ENCODE measurements at regions not wholly inside any gene's neighbourhood (a gene's known extent, or its start where the extent isn't known, plus 50 kb on each side); places are given as distances from the start of the nearest gene placed in this dataset.
"Not testable (repeated sequence)": the region's sequence is repeated elsewhere in the genome, so short reads cannot be mapped to it uniquely, and the experiment has no call there.

DNA sequence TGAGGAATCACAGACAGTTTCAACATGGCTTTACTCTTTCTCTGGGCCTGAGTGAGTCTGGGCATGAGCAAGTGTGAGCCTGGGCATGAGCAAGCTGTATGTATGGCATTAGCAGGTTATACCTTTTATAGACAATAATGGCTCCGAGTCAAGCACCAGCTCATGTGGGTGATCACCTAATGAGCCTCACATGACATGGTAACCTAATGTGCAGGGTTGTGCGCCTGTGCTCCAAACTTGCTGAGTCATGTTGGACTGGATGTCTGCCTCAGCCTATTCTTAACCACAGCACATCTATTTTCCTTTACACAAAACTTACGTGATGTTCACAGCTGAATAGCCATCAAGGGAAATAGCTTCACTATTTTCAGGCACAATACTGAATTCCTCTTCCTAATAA is 236.2 kb upstream of the NRIP1 start:
- in situ Hi-C loops (cut with HindIII; ENCODE audit: low sequenced_read_pairs), result no loop called here

DNA sequence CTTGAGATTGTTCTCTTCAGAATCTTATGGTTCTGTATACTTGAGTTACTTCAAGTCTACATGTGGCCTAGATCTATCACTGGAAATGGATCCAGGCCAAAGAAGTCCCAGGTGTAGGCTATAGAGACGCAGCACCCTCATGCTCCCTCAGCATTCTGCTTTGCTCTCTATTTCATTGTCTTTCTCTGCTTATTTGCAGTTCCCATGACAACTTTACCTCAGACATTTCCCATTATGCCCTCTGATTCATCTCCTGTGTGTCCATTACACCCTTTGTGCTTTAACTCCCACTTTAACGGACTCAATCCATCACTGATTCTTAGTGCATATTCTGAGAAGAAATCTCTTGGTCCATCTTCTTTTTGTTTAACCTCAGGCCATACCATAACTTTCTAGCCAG is 236.9 kb upstream of the NRIP1 start:
- in situ Hi-C loops (cut with HindIII; ENCODE audit: low sequenced_read_pairs), result no loop called here

DNA sequence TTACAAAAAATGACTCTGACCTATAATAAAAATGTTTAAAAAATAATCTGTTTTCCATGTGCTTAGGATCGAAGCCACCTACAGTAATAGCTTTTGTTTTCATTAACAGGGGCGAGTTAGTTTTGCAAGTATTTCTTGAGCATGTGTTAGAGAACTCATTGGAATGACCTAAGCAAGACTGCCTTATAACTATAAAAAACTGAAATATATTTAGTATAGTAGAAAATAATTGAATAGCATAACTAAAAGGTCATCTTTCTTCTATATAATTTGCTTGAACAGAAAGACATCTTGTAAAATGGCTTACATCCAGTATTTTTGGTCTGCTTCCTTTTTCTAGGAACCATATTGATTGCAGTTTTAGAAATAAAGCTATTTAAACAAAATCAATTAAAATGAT is 241.5 kb upstream of the NRIP1 start:
- in situ Hi-C loops (cut with HindIII; ENCODE audit: low sequenced_read_pairs), result no loop called here

DNA sequence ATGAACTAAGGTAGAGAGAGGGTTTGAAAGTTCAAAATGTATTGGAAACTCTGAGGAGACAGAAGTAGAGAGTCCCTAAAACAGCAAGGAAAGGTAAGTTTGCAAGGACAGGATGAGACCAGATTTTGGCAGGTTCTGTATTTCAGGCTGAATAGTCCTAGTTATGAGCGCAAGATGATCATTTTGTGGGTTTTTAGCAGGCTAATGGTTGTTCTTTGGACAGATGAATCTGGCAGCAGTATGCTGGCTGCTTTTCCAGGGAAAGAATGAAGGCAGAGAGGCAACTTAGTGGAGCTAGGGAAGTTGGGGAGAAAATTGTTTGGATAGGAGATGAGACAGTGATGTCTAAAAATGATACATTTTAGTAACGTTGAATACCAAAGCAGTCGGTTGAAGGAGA is 243.5 kb upstream of the NRIP1 start:
- in situ Hi-C loops (cut with HindIII; ENCODE audit: low sequenced_read_pairs), result no loop called here

DNA sequence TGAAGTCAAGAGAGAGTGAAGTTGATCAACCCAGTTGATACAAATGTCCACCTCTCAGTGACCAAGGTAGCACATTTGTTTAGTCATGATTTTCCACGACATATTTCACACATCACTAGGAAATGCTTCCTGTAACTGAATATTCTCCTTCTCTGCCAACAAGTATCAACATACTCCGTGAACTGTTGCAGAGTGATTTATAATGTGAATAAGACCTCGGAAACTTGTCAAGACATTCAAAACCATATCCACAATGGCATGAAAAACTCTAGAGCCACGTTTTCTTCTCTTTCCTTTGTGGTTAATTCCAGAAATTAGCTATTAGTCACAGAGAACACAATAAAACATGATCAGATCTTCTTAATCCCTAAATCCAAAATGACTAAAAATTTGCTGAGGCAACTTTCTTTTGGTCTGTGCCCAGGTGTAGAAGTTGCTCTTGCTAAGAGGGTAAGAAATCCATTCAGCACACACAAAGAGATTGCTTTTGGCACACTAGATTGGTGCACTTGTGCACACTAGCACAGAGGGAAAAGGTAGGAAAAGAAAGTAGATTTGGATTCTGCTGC is 244.3 kb upstream of the NRIP1 start:
- in situ Hi-C loops (cut with HindIII; ENCODE audit: low sequenced_read_pairs), result no loop called here

DNA sequence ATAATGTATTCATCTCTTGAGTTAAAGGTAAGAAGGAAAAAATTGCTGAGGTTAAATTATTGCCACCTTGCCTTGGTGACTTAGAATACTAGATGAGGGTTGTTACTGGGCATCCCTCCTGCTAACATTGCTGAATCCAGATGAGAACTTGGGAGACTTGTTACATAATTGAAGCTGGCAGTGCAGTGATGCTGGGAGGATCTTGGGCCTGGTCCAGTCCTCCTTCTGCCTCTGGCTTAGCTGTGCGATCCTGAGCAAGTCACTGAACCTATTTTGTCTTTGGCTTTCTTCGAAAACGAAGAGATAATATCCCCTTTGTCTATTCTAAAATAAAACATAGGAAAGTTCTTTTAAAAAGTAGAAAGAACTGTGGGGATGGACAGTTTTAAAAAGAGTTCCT is 244.9 kb upstream of the NRIP1 start:
- in situ Hi-C loops (cut with HindIII; ENCODE audit: low sequenced_read_pairs), result no loop called here

DNA sequence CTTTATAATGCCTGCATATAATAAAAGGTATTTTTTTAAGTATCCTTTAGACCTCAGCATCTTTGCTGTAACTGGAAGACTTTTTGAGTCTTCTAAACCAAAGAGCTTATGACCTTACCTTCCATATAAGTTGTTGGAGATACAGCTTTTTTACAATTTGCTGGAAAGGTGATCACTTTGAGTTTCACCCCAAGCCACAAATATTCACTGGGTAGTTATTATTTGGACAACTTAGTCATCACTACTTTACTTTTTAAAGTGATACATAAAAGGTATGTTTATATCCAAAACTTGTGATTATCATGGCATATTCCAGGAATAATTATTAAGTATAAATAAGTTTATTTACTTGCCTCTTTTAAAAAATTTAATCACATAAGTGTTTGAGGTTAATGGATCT is 246.7 kb upstream of the NRIP1 start:
- in situ Hi-C loops (cut with HindIII; ENCODE audit: low sequenced_read_pairs), result no loop called here

DNA sequence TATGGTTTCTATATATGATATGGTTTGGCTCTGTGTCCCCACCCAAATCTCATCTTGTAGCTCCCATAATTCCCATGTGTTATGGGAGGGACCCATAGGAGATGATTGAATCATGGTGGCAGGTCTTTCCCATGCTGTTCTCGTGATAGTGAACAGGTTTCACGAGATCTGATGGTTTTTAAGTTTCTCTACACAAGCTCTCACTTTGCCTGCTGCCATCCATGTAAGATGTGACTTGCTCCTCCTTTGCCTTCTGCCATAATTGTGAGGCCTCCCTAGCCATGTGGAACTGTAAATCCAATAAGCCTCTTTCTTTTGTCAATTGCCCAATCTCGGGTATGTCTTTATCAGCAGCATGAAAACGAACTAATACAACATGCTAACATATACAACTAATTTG is 252.2 kb upstream of the NRIP1 start:
- in situ Hi-C loops (cut with HindIII; ENCODE audit: low sequenced_read_pairs), result not testable (repeated sequence)

DNA sequence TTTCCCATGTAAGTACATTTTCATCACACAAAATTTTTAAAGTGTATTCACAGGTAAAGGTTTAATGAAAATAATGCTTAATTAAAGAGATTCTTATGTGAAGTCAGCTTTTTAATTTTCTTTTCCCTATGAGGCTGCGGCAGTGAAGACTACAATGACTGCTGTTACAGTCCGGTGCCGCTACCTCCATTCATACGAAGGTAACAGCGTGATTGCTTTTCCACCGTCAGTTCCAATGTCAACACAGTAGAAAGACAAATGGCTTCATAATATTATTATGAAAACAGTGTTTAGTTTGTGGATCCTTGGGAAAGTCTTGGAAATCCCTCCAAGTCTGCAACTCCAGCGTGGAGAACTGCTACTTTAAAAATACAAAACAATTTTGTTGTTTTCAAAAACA is 254.9 kb upstream of the NRIP1 start:
- in situ Hi-C loops (cut with HindIII; ENCODE audit: low sequenced_read_pairs), result no loop called here

DNA sequence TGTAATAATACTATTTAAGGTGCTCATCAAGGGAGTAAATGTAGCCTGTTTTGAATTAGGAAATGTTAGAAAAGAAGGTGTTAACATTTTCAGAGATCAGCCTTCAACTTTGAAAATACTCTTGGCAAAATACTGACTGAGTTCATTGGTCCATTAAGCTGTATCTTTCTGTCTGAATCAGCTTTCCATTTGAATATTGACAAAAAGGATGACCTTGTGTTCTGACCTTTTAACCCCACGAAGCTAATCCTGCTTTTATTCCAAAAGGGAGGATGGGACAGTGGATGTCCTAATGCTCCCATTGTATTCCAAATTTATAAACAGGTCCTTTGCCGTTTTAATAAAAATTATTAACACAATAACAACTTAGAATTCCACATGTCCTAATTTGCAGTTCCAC is 259.7 kb upstream of the NRIP1 start:
- in situ Hi-C loops (cut with HindIII; ENCODE audit: low sequenced_read_pairs), result no loop called here

DNA sequence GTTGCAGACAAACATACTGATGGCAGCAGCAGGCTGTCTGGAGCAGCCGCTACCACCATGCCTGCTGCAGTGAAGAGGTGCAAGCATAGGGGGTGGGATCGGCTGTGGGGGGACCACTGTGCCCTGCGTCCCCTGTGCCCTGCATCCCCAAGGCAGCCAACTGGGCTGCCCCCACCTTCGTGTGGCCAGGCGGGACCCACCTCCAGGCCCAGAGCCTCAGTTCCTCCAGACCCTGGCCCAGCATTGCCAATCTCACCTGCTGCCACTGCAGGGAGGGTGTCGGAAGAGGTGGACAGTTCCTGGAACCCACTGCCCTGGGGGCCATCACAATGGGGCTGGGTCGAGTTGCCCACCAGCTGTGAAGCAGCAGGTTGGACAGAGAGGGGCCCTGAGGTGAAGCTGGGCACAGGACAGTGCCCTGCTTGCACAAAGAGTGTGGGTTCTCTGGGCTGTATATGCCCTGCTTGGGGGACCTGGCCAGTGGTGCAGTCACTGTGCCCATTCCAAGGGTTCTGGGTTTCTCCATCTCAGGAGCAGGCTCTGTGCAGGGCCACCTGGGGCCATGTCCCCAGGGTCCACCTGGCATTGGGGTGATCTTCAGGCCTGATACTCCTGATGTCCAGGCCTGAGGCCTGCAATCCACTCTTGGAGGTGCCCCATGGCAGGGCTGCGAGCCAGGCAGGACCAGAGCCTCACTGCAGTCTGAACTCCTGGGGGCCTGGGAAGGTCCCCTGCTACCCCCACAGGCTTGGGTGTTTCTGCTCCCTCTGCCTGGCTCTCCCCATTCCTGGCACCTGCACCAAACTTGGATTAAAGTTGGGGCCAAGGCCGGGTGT is 261.4 kb upstream of the NRIP1 start:
- in situ Hi-C loops (cut with HindIII; ENCODE audit: low sequenced_read_pairs), result no loop called here

DNA sequence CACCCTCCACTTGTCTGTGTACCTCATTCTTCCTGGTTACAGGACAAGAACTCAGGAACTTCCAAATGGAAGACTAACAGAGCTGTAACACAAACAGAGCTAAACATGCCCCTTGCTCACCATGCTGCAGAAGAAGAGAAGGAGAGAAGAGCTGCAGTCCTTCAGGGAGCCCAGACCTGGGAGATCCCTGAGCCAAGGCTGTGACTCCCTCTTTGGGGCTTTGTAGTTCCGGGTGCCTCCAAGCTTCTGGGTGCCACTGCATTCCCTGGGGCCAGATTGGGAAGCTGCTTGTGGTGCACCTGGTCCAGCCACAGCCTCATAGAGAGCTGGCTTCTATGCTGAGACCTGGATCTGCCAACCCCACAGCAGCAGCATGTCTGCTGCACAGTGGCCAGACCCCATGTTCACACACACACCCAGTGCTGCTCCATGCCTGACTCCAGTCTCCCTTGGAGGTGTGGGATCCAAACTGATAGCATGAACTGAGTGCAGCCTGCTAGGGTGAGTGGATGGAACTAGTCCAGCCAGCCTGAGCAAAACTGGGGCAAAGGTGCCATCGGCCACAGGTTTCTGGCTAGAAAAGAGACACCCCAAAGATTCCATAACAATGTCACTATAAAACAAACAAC is 263.0 kb upstream of the NRIP1 start:
- in situ Hi-C loops (cut with HindIII; ENCODE audit: low sequenced_read_pairs), result no loop called here

DNA sequence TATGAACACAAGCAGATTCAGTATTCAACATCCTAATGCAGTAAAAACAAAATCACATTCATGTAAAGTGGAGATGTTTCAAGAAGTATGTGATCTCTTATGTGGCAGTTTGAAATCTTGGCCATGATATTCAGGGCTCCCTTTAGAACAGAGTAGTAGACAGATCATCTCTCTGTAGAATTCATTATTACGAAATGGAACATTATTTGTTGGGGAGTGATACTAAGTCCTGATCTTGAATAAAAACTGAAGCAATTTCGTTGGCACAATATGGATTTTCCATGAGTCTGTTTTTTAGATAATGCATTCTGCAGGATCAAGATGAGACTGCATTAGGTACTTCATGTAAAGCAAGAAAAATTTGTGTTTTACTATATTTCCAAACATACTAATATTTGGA is 264.4 kb upstream of the NRIP1 start:
- in situ Hi-C loops (cut with HindIII; ENCODE audit: low sequenced_read_pairs), result no loop called here

DNA sequence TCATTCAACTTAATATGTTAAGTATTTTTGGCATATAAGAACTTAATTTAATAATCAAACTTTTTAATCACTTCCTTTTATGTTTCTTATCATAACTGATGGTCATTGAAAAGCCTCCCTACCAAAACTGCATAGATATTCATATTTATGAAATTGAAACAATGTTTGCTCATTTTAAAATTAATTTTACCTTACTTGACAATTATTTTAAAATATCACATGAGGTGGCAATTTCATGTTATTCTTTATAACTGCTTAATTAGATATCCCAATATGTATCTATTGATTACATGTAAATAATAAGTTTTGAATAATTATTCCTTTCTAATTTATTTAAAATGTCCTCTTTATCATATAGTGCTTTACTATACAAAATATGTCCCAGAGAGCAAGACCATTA is 266.1 kb upstream of the NRIP1 start:
- in situ Hi-C loops (cut with HindIII; ENCODE audit: low sequenced_read_pairs), result no loop called here

DNA sequence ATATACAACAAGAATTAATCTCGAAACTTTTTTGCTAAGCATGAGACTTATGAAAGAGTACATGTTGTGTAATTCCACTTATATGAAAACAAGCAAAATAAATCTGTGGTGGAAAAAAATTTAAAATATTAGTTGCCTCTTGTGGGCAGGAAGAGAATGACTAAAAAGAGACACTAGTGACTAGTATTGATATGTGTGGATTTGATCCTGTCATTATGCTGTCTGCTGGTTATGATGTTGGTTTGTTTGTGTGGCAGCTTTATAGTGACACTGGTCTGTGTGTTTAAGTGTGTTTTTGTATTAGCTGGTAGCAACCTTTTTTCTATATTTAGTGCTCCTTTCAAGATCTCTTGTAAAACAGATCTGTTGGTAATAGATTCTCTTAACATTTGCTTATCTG is 267.8 kb upstream of the NRIP1 start:
- in situ Hi-C loops (cut with HindIII; ENCODE audit: low sequenced_read_pairs), result no loop called here

DNA sequence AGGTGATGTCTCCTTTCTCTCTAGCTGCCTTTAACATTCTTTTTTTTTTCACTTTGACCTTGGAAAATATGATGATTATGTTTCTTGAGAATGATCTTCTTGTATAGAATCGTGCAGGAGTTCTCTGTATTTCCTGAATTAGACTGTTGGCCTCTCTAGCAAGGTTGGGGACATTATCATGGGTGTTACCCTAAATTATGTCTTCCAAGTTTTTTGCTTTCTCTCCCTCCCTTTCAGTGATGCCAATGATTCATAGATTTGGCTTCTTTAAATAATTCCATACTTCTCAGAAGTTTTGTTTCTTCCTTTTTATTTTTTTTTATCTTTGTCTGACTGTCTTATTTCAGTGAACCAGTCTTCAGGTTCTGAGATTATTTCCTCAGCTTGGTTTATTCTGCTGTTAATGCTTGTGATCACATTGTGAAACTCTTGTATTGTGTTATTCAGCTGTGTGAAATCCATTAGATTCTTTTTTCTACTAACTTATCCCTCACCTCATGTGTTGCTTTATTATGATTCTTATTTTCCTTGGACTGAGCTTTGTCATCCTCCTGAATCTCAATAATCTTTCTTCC is 268.4 kb upstream of the NRIP1 start:
- in situ Hi-C loops (cut with HindIII; ENCODE audit: low sequenced_read_pairs), result no loop called here

DNA sequence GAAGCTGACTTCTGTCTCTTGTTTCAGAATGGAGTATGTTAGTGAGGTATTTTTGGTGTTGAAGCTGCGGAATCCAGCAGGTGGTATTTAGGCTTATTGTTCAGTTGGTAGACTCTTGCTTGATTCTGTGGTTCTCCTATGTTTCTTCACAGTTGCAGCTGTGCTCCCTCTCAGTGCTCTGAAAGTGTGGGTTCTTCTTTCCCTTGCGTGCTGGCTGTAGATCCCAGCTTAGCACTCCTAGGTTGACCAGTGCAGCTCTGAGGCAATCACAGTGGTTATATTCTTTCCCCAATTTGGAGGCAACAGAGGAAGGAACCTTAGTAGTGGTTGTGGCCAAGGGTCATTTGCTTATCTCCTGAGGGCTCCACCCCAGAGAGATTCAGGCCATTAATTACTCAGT is 269.2 kb upstream of the NRIP1 start:
- in situ Hi-C loops (cut with HindIII; ENCODE audit: low sequenced_read_pairs), result no loop called here

DNA sequence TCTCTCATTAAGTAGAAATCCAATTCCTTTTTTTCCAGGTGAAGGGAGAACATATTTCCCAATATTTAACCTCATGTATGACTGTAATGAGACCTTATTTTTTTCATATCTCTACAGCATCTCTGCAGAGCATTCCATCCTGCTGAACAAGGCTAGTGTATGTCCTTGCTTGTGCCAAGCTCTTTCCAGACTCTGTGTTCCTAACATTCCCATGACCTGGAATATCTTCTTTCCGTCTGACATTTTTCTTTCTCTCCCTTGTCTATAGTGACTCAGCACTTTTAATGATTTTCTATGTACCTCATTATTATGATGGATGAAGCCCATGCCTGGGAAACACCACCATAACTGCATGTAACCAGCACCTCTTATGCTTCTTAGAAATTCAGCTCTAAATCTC is 278.3 kb upstream of the NRIP1 start:
- in situ Hi-C loops (cut with HindIII; ENCODE audit: low sequenced_read_pairs), result no loop called here

DNA sequence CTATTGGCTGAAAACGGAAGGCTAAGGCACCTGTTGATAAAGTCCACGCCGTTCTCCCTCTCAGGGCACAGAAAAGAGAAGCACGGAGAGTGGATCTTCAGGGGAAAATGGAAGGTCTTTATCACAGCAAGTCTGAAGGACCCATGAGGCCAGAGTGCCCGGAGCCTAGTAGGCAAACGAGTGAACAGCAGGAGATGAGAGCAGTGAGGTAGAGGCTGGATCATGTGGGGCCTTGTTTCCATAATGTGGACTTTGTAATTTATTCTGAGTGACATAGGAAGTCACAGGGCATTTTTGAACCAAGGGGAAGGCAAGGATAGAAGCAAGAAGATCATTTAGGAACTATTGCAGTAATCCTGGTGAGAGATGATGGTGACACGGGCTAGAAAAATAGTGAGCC is 287.2 kb upstream of the NRIP1 start:
- in situ Hi-C loops (cut with HindIII; ENCODE audit: low sequenced_read_pairs), result no loop called here

DNA sequence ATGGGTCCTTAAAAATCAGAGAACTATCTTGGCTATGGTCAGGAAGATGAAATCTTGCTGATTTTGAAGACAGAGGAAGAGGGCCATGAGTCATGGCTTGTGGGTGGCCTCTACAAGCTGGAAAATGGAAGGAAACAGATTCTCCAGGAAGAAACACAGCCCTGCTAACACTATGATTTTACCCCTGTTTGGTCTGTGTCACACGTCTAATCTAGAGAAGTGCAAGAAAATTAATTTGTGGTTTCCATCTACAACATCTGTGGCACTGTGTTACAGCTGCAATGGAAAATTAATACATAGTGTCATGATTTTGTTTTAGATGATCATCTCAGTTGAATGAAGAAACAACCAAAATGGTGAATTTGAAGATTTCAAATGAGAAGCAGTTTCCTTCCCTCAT is 288.7 kb upstream of the NRIP1 start:
- in situ Hi-C loops (cut with HindIII; ENCODE audit: low sequenced_read_pairs), result no loop called here

DNA sequence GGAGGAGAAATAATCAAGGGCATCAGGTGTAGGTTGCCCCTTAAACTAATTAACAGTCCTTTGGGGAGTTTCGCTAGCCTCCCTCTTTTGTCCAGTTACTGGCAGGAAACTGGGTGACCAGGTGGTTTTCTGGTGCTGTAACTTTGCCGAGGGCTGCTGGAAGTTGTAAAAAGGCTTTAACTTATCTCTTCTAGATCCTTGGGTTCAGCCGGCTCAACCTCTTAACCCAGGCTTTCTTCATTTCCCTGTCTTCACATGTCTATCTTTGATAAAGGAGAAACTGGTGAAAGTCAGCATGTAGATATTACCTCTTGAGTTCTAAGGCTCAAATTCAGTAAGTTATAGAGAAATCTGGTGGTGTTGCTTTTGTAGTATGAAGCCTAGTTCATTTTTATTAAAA is 289.7 kb upstream of the NRIP1 start:
- in situ Hi-C loops (cut with HindIII; ENCODE audit: low sequenced_read_pairs), result no loop called here

DNA sequence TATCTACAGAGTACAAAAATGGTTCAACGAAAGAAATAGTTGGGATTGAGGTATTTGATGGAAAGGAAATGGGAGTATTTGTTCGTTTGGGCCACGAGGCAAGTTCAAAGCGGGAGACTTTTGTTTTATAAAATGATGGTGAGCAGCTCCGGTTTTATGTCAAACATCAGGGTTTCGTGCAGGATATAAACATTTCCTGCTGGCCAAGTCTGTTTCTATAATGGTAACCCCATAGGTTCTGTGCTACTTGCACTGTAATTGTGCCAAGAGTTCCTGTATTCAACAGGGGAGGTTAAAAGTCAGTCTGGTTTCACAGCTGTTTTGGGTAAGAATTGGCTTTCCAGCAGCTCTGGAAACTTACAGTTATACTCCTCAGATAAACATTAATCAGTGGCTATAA is 290.3 kb upstream of the NRIP1 start:
- in situ Hi-C loops (cut with HindIII; ENCODE audit: low sequenced_read_pairs), result no loop called here
